ENCODE measurements at regions not wholly inside any gene's neighbourhood (a gene's known extent, or its start where the extent isn't known, plus 50 kb on each side); places are given as distances from the start of the nearest gene placed in this dataset.

DNA sequence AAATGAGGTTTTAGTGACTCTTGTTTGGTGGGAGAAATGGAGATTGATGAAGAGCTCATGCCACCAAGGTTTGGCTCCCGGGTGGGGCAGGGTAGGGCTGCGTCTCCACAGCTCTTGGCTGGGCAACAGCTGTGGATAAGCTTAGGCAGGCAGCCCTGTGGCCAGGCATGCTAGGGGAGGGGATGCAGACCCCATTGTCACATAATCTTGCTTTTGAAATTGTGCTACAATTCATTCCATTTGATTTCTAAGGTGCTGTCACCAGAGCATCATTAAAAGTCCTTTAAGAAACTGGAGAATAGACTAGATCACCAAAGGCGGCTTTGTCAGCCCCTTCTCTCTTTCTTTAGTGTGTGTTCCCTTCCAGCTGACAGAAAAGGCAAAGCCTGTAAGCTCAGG is 574.2 kb upstream of the JAG1 start:
- DNase-seq (no peak), ATAC-seq (no peak)
- TF ChIP-seq, protein P1, sequence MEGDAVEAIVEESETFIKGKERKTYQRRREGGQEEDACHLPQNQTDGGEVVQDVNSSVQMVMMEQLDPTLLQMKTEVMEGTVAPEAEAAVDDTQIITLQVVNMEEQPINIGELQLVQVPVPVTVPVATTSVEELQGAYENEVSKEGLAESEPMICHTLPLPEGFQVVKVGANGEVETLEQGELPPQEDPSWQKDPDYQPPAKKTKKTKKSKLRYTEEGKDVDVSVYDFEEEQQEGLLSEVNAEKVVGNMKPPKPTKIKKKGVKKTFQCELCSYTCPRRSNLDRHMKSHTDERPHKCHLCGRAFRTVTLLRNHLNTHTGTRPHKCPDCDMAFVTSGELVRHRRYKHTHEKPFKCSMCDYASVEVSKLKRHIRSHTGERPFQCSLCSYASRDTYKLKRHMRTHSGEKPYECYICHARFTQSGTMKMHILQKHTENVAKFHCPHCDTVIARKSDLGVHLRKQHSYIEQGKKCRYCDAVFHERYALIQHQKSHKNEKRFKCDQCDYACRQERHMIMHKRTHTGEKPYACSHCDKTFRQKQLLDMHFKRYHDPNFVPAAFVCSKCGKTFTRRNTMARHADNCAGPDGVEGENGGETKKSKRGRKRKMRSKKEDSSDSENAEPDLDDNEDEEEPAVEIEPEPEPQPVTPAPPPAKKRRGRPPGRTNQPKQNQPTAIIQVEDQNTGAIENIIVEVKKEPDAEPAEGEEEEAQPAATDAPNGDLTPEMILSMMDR (IDR thresholded peaks at IDR 0.05) = no peak
- Histone ChIP-seq H3K27me3 (peaks cover 0 to 4% of the 10 kb centered on the region in 2 donors), H3K9me3 (no peaks in the 10 kb centered on the region), H3K36me3 (no peaks in the 10 kb centered on the region), H3K27ac (no peak overlapping the region), H3K4me1 (peaks cover 0 to 2% of the 10 kb centered on the region in 2 donors), H3K4me3 (no peak overlapping the region)
- intact Hi-C loops (cut with DNase I) = no loop called here

DNA sequence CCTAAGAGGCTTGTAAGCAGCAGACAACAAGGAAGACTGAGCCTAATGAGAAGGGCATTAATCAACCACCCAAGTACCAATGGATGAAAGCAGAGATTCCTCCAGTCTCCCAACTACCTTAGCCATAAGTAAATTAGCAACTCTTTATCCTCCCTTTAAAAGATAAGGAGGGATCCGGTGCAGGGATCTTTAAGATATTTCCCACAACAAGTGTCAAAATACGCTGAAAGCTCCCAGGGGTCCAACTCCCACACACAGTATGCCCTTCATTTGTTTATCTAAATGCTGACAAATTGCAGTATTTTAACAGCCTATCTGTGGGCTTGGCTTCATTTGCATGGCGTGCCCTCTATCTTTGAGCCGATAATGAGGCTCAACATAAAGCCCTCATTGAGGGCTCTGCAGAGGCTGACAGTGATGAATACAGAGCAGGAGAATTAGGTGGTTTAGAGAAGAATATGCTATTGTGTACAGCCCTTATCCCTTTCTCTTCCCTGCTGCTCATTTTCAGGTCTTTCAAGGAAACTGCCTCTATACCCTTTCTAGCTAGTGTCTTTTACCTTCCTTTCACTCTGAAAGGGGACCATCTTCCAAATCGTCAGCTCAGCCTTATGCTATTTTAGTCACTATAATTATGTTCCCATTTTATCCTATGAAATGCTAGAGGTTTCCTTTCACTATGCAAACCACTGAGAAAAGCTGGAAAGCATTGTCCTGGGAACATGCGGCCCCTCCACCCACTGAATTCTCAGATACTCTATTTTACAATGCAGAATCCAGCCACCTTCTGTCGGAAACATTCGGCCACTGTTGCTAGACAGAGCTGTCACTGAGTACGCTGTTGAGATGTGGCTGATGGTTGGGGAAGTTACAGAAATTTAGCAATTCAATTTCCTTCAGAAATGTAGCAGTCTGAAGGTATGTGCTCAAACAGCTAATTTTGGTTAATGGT is 575.2 kb upstream of the JAG1 start:
- H3K27me3 ChIP-seq = peaks cover 0 to 4% of the 10 kb centered on the region in 2 donors
- no peak for DNase-seq
- peaks cover 0 to 3% of the 10 kb centered on the region in 2 donors for H3K9me3 ChIP-seq
- TF ChIP-seq, protein P1 (IDR thresholded peaks at IDR 0.05) = no peak
- intact Hi-C loops (cut with DNase I) = no loop called here
- ATAC-seq = no peak
- H3K36me3 ChIP-seq = no peaks in the 10 kb centered on the region
- H3K4me1 ChIP-seq = peaks cover 0 to 2% of the 10 kb centered on the region in 2 donors
- no peak overlapping the region for H3K27ac ChIP-seq
- H3K4me3 ChIP-seq = no peak overlapping the region

DNA sequence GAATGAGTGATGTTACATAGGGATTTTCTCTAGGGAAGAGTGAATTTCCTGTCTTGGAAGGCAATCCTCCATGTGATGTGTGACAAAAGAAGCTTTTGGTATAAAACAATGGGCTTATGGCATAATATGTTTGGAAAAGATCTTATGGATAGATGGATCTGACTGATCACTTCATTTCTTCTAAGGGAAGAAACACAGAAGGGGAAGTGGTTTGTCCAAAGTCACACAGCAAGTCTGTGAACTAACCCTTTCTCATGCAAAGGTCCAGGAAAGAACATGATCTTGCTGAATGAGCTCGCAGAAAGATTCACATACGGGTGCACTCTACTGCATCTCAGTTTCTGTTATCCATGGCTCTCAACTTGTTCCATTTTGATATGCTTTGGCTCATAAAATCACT is 575.9 kb upstream of the JAG1 start:
- Histone ChIP-seq H3K9me3 (peaks cover 0 to 9% of the 10 kb centered on the region in 2 donors), H3K4me1 (peaks cover 0 to 2% of the 10 kb centered on the region in 2 donors), H3K4me3 (no peak overlapping the region), H3K27me3 (peaks cover 0 to 4% of the 10 kb centered on the region in 2 donors), H3K27ac (no peak overlapping the region), H3K36me3 (no peaks in the 10 kb centered on the region)
- no peak for ATAC-seq
- TF ChIP-seq, protein P1 (IDR thresholded peaks at IDR 0.05) = no peak
- intact Hi-C loops (cut with DNase I) = no loop called here
- DNase-seq = no peak

DNA sequence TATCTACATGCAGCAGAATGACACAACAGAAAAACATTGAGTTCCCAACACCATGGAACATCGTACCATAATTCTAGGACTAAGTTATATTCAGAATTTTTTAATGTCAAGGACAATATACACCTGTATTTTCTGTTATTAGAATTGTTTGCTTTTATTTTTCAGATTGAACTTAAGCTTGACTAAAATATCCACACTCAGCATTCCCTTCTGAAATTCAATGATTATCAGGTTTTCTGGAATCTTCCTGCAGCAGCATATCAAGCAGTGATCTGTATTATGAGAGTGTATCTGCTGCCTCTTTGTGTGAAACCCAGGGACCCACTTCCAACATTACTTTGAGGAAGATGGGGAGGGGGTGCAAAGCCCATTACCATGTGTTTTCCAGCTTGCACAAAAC is 578.6 kb upstream of the JAG1 start:
- ATAC-seq = no peak
- peaks cover 0 to 4% of the 10 kb centered on the region in 2 donors for H3K27me3 ChIP-seq
- TF ChIP-seq, protein P1 (IDR thresholded peaks at IDR 0.05) = no peak
- H3K4me3 ChIP-seq = no peak overlapping the region
- H3K4me1 ChIP-seq = peaks cover 0 to 2% of the 10 kb centered on the region in 2 donors
- intact Hi-C loops (cut with DNase I) = no loop called here
- H3K27ac ChIP-seq = no peak overlapping the region
- H3K9me3 ChIP-seq = peaks cover 0 to 15% of the 10 kb centered on the region in 2 donors
- no peak for DNase-seq
- no peaks in the 10 kb centered on the region for H3K36me3 ChIP-seq

DNA sequence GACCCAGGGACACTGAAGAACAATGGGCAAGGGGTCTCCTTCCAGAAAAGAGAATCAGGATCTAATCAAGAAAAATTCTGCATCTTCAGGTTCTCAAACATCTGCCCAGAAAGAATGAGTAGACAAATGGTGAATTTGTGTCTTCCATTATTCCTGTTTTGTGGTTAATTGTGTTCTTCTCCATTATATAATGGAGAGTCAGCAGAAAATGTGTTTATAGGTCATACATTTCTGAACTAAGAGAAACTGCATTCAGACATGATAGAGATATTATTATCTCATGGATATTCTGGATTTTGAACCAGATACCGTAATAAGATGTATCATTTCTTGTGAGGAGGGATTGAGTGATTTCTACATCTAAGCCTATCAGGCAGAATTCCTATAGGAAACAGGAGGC is 581.7 kb upstream of the JAG1 start:
- intact Hi-C loops (cut with DNase I) = no loop called here
- ATAC-seq (no peak), DNase-seq (no peak)
- H3K27me3 ChIP-seq = no peaks in the 10 kb centered on the region
- TF ChIP-seq, protein P1 (IDR thresholded peaks at IDR 0.05) = no peak
- H3K27ac ChIP-seq = no peak overlapping the region
- no peak overlapping the region for H3K4me3 ChIP-seq
- no peaks in the 10 kb centered on the region for H3K4me1 ChIP-seq
- no peaks in the 10 kb centered on the region for H3K36me3 ChIP-seq
- H3K9me3 ChIP-seq = peaks cover 0 to 15% of the 10 kb centered on the region in 2 donors
